ENCODE measurements at regions not wholly inside any gene's neighbourhood (a gene's known extent, or its start where the extent isn't known, plus 50 kb on each side); places are given as distances from the start of the nearest gene placed in this dataset.
"Not testable (repeated sequence)": the region's sequence is repeated elsewhere in the genome, so short reads cannot be mapped to it uniquely, and the experiment has no call there.

GRCh38 chr1:55527831-55528230, 312.7 kb upstream of the USP24 start:
- in situ Hi-C loops (cut with HindIII; ENCODE audit: low sequenced_read_pairs) = no loop called here
- no peak for DNase-seq (ENCODE audit: low spot score)

GRCh38 chr1:55526716-55527115, 311.6 kb upstream of the USP24 start:
- in situ Hi-C loops (cut with HindIII; ENCODE audit: low sequenced_read_pairs) = no loop called here
- DNase-seq (ENCODE audit: low spot score) = no peak

DNA sequence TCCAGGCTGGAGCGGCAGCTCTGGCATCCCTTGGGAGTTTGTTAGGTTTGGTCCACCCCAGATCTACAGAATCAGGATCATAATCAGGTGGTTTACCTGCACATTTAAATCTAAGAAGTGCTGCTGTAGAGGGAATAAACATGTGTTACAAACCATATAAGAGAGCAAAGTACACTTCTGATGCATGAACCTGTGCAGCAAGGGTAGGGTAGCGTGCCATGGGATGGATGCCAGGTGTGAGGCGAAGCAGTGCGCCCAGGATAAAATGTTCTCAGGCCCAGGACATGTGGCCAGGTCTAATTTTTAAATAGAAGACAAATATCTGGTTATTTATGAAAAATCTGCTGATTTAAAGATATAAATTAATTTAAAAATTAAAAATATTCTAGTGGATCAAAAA, 308.8 kb upstream of the USP24 start:
- DNase-seq (ENCODE audit: low spot score) = no peak
- in situ Hi-C loops (cut with HindIII; ENCODE audit: low sequenced_read_pairs) = no loop called here

DNA sequence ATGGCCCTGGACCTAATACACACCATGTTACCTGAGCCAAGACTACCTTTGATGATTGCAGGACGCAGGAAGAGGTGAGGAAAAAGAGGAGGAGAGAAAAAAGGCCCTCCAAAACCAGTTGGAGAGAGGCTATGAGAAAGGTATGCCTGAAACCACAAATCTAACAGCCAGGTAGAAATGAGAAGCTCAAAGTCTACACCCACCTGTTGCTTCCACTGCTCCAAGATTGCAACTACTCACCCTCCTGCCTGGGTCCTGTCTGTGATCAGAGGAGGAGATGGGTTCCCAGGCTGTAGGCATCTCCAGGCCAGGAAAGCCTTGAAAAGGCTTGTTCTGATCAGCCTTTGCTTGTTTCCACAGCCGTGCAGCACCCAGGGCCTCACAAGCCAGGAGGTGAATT, 307.8 kb upstream of the USP24 start:
- no peak for DNase-seq (ENCODE audit: low spot score)
- in situ Hi-C loops (cut with HindIII; ENCODE audit: low sequenced_read_pairs) = no loop called here

- DNase-seq (ENCODE audit: low spot score) = peak; percentile 20
- in situ Hi-C loops (cut with HindIII; ENCODE audit: low sequenced_read_pairs) = no loop called here
Observed at GRCh38 chr1:55522353-55522903, 307.3 kb upstream of the USP24 start.

DNA sequence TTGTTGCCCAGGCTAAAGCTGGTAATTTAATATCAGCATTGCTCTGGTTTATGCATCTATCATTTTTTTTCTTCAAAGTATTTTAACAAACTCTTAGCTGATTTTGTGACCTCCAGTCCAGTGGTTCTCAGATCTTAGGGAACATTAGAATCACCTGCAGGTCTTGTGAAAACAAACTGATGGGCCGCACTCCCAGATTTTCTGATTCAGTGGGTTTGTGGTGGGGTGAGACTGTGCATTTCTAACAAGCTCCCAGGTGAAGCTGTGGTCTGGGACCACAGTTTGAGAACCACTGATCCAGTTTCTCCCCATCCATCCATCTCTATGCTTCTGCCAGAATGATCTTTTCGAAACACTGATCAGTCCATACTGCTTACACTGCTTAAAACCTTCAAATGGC, 305.7 kb upstream of the USP24 start:
- in situ Hi-C loops (cut with HindIII; ENCODE audit: low sequenced_read_pairs) = no loop called here
- no peak for DNase-seq (ENCODE audit: low spot score)

- in situ Hi-C loops (cut with HindIII; ENCODE audit: low sequenced_read_pairs) = no loop called here
- DNase-seq (ENCODE audit: low spot score) = peak; percentile 82
Observed at GRCh38 chr1:55519937-55520683, 304.9 kb upstream of the USP24 start.

GRCh38 chr1:55519276-55519675, 304.1 kb upstream of the USP24 start:
- in situ Hi-C loops (cut with HindIII; ENCODE audit: low sequenced_read_pairs) = no loop called here
- no peak for DNase-seq (ENCODE audit: low spot score)

GRCh38 chr1:55517036-55517435, 301.9 kb upstream of the USP24 start:
- in situ Hi-C loops (cut with HindIII; ENCODE audit: low sequenced_read_pairs) = no loop called here
- no peak for DNase-seq (ENCODE audit: low spot score)

DNA sequence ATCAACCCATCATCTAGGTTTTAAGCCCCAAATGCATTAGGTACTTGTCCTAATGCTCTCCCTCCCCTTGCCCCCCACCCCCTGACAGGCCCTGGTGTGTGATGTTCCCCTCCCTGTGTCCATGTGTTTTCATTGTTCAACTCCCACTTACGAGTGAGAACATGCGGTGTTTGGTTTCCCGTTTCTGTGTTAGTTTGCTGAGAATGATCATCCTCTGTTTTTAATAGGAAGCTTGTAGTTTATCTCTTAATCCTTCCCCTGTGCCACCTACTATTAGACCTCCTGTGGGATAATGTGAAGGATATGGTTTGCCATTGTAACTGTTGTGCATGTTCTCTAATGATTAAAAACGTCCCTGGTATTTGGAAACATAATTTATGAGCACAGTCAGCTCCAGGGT, 299.4 kb upstream of the USP24 start:
- in situ Hi-C loops (cut with HindIII; ENCODE audit: low sequenced_read_pairs); DNase-seq (ENCODE audit: low spot score): not testable (repeated sequence)

- no peak for DNase-seq (ENCODE audit: low spot score)
- in situ Hi-C loops (cut with HindIII; ENCODE audit: low sequenced_read_pairs) = no loop called here
Observed at GRCh38 chr1:55512466-55512865, 297.3 kb upstream of the USP24 start.

GRCh38 chr1:55507578-55507931, 292.4 kb upstream of the USP24 start:
- in situ Hi-C loops (cut with HindIII; ENCODE audit: low sequenced_read_pairs) = no loop called here
- no peak for DNase-seq (ENCODE audit: low spot score)

GRCh38 chr1:55506740-55507577, 291.8 kb upstream of the USP24 start:
- in situ Hi-C loops (cut with HindIII; ENCODE audit: low sequenced_read_pairs) = no loop called here
- DNase-seq (ENCODE audit: low spot score) = no peak

GRCh38 chr1:55505326-55505725, 290.2 kb upstream of the USP24 start:
- in situ Hi-C loops (cut with HindIII; ENCODE audit: low sequenced_read_pairs) = no loop called here
- DNase-seq (ENCODE audit: low spot score) = no peak

- in situ Hi-C loops (cut with HindIII; ENCODE audit: low sequenced_read_pairs) = no loop called here
- DNase-seq (ENCODE audit: low spot score) = peak; percentile 35
Observed at GRCh38 chr1:55504306-55504731, 289.2 kb upstream of the USP24 start.

GRCh38 chr1:55503663-55504305, 288.6 kb upstream of the USP24 start:
- in situ Hi-C loops (cut with HindIII; ENCODE audit: low sequenced_read_pairs) = no loop called here
- no peak for DNase-seq (ENCODE audit: low spot score)

DNA sequence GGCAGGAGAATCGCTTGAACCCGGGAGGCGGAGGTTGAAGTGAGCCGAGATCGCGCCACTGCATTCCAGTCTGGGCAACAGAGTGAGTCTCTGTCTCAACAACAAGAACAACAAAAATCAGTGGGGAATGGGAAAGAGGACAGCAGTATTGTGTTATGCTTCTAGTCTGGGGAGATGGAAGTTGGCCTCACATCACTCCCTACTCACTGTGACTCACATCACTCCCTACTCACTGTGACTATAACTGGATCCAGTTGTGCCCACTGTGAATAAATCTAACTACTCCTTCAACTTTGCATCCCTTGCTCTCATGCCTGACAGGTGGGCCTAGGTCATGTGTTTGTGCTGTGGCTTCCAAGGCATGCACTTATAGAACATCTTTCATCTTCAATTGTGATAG, 285.4 kb upstream of the USP24 start:
- in situ Hi-C loops (cut with HindIII; ENCODE audit: low sequenced_read_pairs) = no loop called here
- no peak for DNase-seq (ENCODE audit: low spot score)

- in situ Hi-C loops (cut with HindIII; ENCODE audit: low sequenced_read_pairs) = no loop called here
- no peak for DNase-seq (ENCODE audit: low spot score)
Observed at GRCh38 chr1:55490547-55490946, 275.4 kb upstream of the USP24 start.

DNA sequence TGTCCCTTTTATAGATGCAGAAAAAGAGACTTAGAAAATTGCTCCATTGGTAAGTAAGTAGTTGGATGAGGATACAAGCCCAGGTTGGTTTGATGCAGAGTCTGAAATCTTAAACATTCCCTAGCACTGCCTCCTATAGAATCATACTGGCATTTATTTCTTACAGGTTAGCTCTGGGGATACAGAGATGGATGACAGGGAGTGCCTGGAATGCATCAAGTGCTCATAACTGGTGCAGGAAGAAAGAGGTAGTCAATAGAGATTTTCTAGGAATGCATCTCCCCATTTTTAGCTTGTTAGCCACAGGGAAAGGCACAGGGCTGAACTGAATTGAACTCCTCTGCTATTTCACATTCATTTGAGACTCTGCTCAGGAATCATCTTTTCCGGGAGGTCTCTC, 269.0 kb upstream of the USP24 start:
- in situ Hi-C loops (cut with HindIII; ENCODE audit: low sequenced_read_pairs) = no loop called here
- no peak for DNase-seq (ENCODE audit: low spot score)

DNA sequence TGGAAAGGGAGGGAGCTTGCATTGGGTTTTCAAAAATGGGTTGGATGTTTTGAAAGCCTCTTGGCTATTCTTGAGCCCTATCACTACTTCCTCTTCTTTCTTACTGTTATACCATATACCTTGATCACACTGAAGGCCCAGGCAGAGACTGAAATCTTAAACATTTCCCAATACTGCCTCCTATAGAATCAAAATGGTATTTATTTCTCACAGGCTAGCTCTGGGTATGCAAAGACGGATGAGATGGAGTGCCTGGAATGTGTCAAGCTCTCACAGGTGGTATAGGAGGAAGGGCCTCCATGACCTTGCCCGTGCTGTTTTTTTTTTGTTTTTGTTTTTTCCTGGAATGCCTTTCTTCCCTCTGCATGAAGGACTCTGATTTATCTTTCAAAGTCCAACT, 268.4 kb upstream of the USP24 start:
- in situ Hi-C loops (cut with HindIII; ENCODE audit: low sequenced_read_pairs) = no loop called here
- DNase-seq (ENCODE audit: low spot score) = no peak

Data from G401 (cell line).